Thyroid gland (tissue), 4 donors: ENCODE measurements at regions not wholly inside any gene's neighbourhood (a gene's known extent, or its start where the extent isn't known, plus 50 kb on each side); places are given as distances from the start of the nearest gene placed in this dataset.
"Not testable (repeated sequence)": the region's sequence is repeated elsewhere in the genome, so short reads cannot be mapped to it uniquely, and the experiment has no call there.

Source experiments
- DNase-seq, 2 donors: peaks; one replicate each; pipeline ENCODE4 v3.0.0-alpha.2; 2019
- H3K27ac ChIP-seq, 3 donors: fragments of 200-600 bp; sonication (generic); 1 replicate in 2 of 3; 2 replicates in 1 of 3; pipeline ENCODE4 v1.5.1; 2016 to 2019; ENCODE audit warnings: mild to moderate bottlenecking in 1 of 3, moderate library complexity in 1 of 3
- H3K27me3 ChIP-seq: fragments of 200-600 bp; sonication (generic); one replicate; pipeline ENCODE4 v1.5.1; 2019
- H3K36me3 ChIP-seq, 2 donors: fragments of 200-600 bp; sonication (generic); one replicate each; pipeline ENCODE4 v1.5.1; 2016 to 2019
- H3K4me1 ChIP-seq, 2 donors: fragments of 200-600 bp; sonication (generic); one replicate each; pipeline ENCODE4 v1.5.1; 2017 to 2019
- H3K4me3 ChIP-seq, 3 donors: fragments of 200-600 bp; sonication (generic); replicated peaks in 1 of 3; 1 replicate in 2 of 3; 2 replicates in 1 of 3; pipeline ENCODE4 v1.5.1; 2016; ENCODE audit warnings: mild to moderate bottlenecking in 1 of 3
- H3K9me3 ChIP-seq: fragments of 200-600 bp; sonication (generic); one replicate; pipeline ENCODE4 v1.5.1; 2017
- POLR2A ChIP-seq, 2 donors: fragments of 450-650 bp; IDR thresholded peaks; one replicate each; pipeline ENCODE4 v1.6.1; 2017; ENCODE audit warnings: antibody characterized with exemption in 2 of 2, mild to moderate bottlenecking in 2 of 2, moderate library complexity in 1 of 2
- WGBS, 2 donors: methylation state at CpG; one replicate each; pipeline ENCODE4 v1.1.5; 2017; 5-methylcytosine and 5-hydroxymethylcytosine counted together
- intact Hi-C: fragments of 100-400 bp; cut with DNase I; formaldehyde crosslinking; loops from one replicate; pipeline ENCODE4 v1.15.1; 2023
- TF ChIP-seq, protein P1 (sequence below), 6 experiments: fragments of 200-600 bp in 3 of 6; fragments of 450-650 bp in 3 of 6; sonication (generic) in 3 of 6; IDR thresholded peaks; one replicate each; pipeline ENCODE4 v1.5.1; 2016 to 2019; ENCODE audit warnings: antibody characterized with exemption in 6 of 6, mild to moderate bottlenecking in 2 of 6, inconsistent platforms in 1 of 6, moderate library complexity in 1 of 6

GRCh38 chr5:20759459-20759858 is 771.5 kb upstream of the CDH18 start:
- H3K36me3 ChIP-seq, H3K4me3 ChIP-seq, H3K9me3 ChIP-seq, intact Hi-C loops, H3K27ac ChIP-seq, H3K27me3 ChIP-seq, H3K4me1 ChIP-seq, DNase-seq: not testable (repeated sequence)

GRCh38 chr5:20752179-20752578 is 764.2 kb upstream of the CDH18 start:
- H3K27me3 ChIP-seq, H3K36me3 ChIP-seq, H3K4me3 ChIP-seq, H3K9me3 ChIP-seq, intact Hi-C loops, DNase-seq, H3K27ac ChIP-seq, H3K4me1 ChIP-seq: not testable (repeated sequence)
- WGBS, 2 donors: 83 to 86% methylated on average over 2 of the region's 2 CpGs

DNA sequence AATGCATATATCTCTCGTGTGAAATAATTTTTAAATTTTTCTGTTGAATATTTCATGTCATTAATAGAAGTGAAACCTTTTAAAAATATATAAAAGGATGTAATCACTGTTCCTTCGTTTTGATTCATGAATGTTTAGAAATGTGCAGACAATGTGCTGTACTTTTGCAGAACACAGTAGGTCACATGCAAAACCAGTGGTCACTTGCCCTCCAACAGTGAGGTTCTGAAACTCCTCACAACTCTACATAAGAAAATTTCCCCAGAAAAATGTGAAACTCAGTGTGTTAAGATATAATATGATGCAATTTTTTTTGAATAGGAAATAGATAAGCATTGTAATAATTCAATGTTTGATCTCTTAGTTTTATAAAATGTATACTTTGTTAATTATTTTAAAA is 747.7 kb upstream of the CDH18 start:
- WGBS, 2 donors: 70 to 72% methylated on average over 2 of the region's 2 CpGs
- H3K4me1 ChIP-seq, DNase-seq, H3K36me3 ChIP-seq, H3K4me3 ChIP-seq, H3K9me3 ChIP-seq, H3K27me3 ChIP-seq, intact Hi-C loops, H3K27ac ChIP-seq: not testable (repeated sequence)

DNA sequence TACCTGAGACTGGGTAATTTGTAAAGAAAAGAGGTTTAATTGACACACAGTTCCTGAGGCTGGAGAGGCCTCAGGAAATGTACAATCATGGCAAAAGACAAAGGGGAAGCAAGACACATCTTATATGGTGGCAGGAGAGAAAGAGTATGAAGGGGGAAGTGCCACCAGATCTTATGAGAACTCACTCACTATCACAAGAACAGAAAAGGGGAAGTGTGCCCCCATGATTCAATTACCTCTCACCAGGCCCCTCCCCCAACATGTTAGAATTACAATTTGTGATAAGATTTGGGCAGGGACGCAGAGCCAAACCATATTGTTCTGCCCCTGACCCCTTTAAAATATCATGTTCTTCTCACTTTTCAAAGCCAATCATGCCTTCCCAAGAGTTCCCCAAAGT is 744.2 kb upstream of the CDH18 start:
- DNase-seq, H3K4me1 ChIP-seq, H3K27ac ChIP-seq, H3K9me3 ChIP-seq, H3K27me3 ChIP-seq, H3K4me3 ChIP-seq, H3K36me3 ChIP-seq, intact Hi-C loops: not testable (repeated sequence)
- 89 to 93% methylated on average over 1 of the region's 1 CpG for WGBS, 2 donors

DNA sequence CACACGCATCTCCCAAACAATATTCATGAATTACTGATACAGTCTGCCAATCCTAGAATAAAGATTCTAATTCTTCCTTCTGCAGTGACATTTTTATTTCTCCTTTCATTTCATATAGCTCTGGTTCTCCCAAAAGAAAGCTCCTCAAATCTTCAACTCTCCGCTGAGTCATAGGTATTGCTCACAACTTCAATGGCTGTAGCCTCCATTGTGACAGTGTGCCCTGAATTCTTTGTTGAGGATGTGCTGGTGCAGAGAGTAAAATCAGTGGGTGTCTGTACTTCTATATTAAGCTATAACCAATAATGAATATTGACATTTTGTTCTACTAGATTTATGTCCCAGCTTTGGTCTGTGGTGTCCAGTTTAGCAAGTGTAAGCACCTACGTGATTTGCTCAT is 733.3 kb upstream of the CDH18 start:
- H3K27me3 ChIP-seq, H3K9me3 ChIP-seq, H3K27ac ChIP-seq, intact Hi-C loops, H3K4me1 ChIP-seq, H3K4me3 ChIP-seq, DNase-seq, H3K36me3 ChIP-seq: not testable (repeated sequence)
- 90 to 92% methylated on average over 2 to 3 of the region's 3 CpGs for WGBS, 2 donors

- H3K4me1 ChIP-seq, intact Hi-C loops, H3K27me3 ChIP-seq, H3K9me3 ChIP-seq, H3K36me3 ChIP-seq, DNase-seq, H3K27ac ChIP-seq, H3K4me3 ChIP-seq: not testable (repeated sequence)
- 83 to 89% methylated on average over 4 of the region's 4 CpGs for WGBS, 2 donors
Measured at GRCh38 chr5:20711520-20712155, 723.6 kb upstream of the CDH18 start.

DNA sequence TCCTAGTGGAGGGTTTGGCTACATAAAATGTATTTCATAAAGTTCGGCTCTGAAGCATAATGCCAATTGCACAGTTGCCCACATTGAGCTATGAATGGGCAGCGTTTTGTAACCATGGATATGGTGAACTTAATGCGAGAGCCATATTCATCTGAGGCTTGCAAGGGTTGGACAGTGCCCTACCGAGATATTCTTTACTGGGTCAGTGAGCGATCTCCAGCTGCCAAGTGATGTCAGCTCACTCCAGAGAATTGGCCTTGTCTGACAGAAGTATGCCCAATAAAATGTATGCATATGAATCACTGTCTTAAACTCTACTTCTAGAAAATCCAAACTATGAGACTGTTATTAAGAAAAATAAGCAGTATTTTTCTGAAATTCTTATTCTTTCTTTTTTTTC is 719.6 kb upstream of the CDH18 start:
- DNase-seq, H3K4me1 ChIP-seq, intact Hi-C loops, H3K9me3 ChIP-seq, H3K36me3 ChIP-seq, H3K27me3 ChIP-seq, H3K4me3 ChIP-seq, H3K27ac ChIP-seq: not testable (repeated sequence)
- WGBS, 2 donors: 88 to 89% methylated on average over 5 of the region's 5 CpGs

DNA sequence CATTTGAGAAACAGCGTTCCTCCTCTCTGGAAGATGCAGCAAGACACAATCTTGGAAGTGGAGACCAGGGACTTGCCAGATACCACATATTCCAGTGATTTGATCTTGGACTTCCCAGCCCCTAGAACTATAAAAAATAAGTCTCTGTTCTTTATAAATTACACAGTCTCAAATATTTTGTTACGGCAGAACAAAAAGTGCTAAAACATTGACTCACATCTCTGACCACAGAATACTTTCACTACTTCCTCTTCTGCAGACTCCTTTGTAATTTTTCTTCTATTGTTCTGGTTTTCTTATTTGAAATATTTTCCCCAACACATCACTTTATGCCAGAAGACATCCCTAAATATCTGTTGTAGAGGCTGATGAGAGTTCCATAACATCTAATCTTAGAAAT is 706.1 kb upstream of the CDH18 start:
- TF ChIP-seq, protein P1, sequence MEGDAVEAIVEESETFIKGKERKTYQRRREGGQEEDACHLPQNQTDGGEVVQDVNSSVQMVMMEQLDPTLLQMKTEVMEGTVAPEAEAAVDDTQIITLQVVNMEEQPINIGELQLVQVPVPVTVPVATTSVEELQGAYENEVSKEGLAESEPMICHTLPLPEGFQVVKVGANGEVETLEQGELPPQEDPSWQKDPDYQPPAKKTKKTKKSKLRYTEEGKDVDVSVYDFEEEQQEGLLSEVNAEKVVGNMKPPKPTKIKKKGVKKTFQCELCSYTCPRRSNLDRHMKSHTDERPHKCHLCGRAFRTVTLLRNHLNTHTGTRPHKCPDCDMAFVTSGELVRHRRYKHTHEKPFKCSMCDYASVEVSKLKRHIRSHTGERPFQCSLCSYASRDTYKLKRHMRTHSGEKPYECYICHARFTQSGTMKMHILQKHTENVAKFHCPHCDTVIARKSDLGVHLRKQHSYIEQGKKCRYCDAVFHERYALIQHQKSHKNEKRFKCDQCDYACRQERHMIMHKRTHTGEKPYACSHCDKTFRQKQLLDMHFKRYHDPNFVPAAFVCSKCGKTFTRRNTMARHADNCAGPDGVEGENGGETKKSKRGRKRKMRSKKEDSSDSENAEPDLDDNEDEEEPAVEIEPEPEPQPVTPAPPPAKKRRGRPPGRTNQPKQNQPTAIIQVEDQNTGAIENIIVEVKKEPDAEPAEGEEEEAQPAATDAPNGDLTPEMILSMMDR (IDR thresholded peaks at IDR 0.05): no peak
- DNase-seq: no peak
- 40 to 46% methylated on average over 2 of the region's 2 CpGs for WGBS, 2 donors
- Histone ChIP-seq H3K4me3 (no peak overlapping the region), H3K27me3 (no peaks in the 10 kb centered on the region), H3K36me3 (no peaks in the 10 kb centered on the region), H3K27ac (no peak overlapping the region), H3K4me1 (no peaks in the 10 kb centered on the region), H3K9me3 (no peaks in the 10 kb centered on the region)
- intact Hi-C loops: no loop called here

DNA sequence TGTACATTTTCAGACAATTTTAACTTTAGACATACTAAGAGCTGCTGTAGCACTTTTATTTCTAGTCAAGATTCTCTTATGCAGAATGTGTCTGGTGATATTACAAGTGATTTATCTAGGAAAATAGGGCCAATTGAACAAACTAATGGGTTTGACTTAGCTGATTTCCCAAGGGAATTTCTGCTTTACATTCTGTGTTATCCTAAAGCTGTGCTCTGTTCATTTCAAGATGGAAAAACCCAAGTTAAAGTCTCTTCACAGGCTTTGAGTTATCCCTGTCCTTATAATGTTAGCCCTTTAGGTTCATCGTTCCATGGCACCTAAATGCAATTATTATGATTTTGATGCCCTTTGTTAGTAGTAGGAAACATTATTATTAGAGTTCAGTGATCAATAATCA is 704.9 kb upstream of the CDH18 start:
- Histone ChIP-seq H3K4me3 (no peak overlapping the region), H3K9me3 (no peaks in the 10 kb centered on the region), H3K27me3 (no peaks in the 10 kb centered on the region), H3K27ac (no peak overlapping the region), H3K4me1 (no peaks in the 10 kb centered on the region), H3K36me3 (no peaks in the 10 kb centered on the region)
- 92 to 94% methylated on average over 1 of the region's 1 CpG for WGBS, 2 donors
- intact Hi-C loops: no loop called here
- DNase-seq: no peak
- TF ChIP-seq, protein P1 (IDR thresholded peaks at IDR 0.05): no peak
- TF ChIP-seq POLR2A (IDR thresholded peaks at IDR 0.05): no peak
